OCI-LY1 (cell line): ENCODE measurements at regions not wholly inside any gene's neighbourhood (a gene's known extent, or its start where the extent isn't known, plus 50 kb on each side); places are given as distances from the start of the nearest gene placed in this dataset.

ENCODE experiments used
- H2AFZ ChIP-seq: fragments of 200-600 bp; sonication (generic), shearing (Covaris generic); 2 replicates; pipeline ENCODE4 v1.6.0; 2014; ENCODE audit warnings: antibody characterized with exemption, mild to moderate bottlenecking, low read length
- H3F3A ChIP-seq: fragments of 200-600 bp; sonication (generic), shearing (Covaris generic); 2 replicates; pipeline ENCODE4 v1.6.0; 2014; ENCODE audit warnings: mild to moderate bottlenecking, antibody characterized with exemption, low read length, moderate library complexity; ENCODE audit not compliant: insufficient read depth
- H3K27ac ChIP-seq: fragments of 200-600 bp; sonication (generic); 2 replicates; pipeline ENCODE4 v1.5.1; 2014; ENCODE audit warnings: low read length, mixed run types, mild to moderate bottlenecking, low read depth; ENCODE audit not compliant: poor library complexity, severe bottlenecking
- H3K27me3 ChIP-seq: fragments of 200-600 bp; sonication (generic); 2 replicates; pipeline ENCODE4 v1.6.0; 2014; ENCODE audit warnings: antibody characterized with exemption, mild to moderate bottlenecking, low read length, moderate library complexity; ENCODE audit not compliant: insufficient read depth
- H3K36me3 ChIP-seq: fragments of 200-600 bp; sonication (generic); 2 replicates; pipeline ENCODE4 v1.6.1; 2014; ENCODE audit warnings: mild to moderate bottlenecking, antibody characterized with exemption, low read length, moderate library complexity, mixed read lengths; ENCODE audit not compliant: insufficient read depth
- H3K4me1 ChIP-seq: fragments of 200-600 bp; sonication (generic); 2 replicates; pipeline ENCODE4 v1.5.1; 2014; ENCODE audit warnings: mild to moderate bottlenecking, low read length, moderate library complexity; ENCODE audit not compliant: insufficient read depth, severe bottlenecking
- H3K4me2 ChIP-seq: fragments of 200-600 bp; sonication (generic), shearing (Covaris generic); 2 replicates; pipeline ENCODE4 v1.6.1; 2014; ENCODE audit warnings: low read length
- H3K4me3 ChIP-seq: fragments of 200-600 bp; sonication (generic); 2 replicates; pipeline ENCODE4 v1.5.1; 2014; ENCODE audit warnings: low read length, low read depth, mild to moderate bottlenecking, mixed read lengths; ENCODE audit not compliant: poor library complexity, severe bottlenecking
- H3K79me2 ChIP-seq: fragments of 200-600 bp; shearing (Covaris generic); 2 replicates; pipeline ENCODE4 v1.6.1; 2016; ENCODE audit warnings: mixed run types, low read length, mixed read lengths; ENCODE audit not compliant: insufficient read depth
- H3K9ac ChIP-seq: fragments of 200-600 bp; sonication (generic), shearing (Covaris generic); 2 replicates; pipeline ENCODE4 v1.6.1; 2014; ENCODE audit warnings: mild to moderate bottlenecking, low read length, mixed read lengths
- H3K9me2 ChIP-seq: fragments of 200-600 bp; sonication (generic), shearing (Covaris generic); 2 replicates; pipeline ENCODE4 v1.6.1; 2014; ENCODE audit warnings: low read depth, mild to moderate bottlenecking, low read length, mixed read lengths
- H3K9me3 ChIP-seq: fragments of 200-600 bp; shearing (Covaris generic); 2 replicates; pipeline ENCODE4 v1.6.1; 2014; ENCODE audit warnings: low read length, mixed read lengths
- H4K20me1 ChIP-seq: fragments of 200-600 bp; sonication (generic), shearing (Covaris generic); 2 replicates; pipeline ENCODE4 v1.6.0; 2016; ENCODE audit warnings: mild to moderate bottlenecking, low read length; ENCODE audit not compliant: insufficient read depth
- EZH2 ChIP-seq: fragments of 200-600 bp; sonication (generic), shearing (Covaris generic); IDR thresholded peaks from 2 replicates; pipeline ENCODE4 v1.8.0; 2017; ENCODE audit warnings: borderline replicate concordance, mixed run types, mild to moderate bottlenecking, antibody characterized with exemption, low read length, moderate library complexity, mixed read lengths
- TF ChIP-seq, protein P1 (sequence below): fragments of 200-600 bp; sonication (generic), shearing (Covaris generic); IDR thresholded peaks from 2 replicates; pipeline ENCODE4 v1.5.1; 2017; ENCODE audit warnings: mild to moderate bottlenecking, antibody characterized with exemption, low read length, moderate library complexity, mixed read lengths

DNA sequence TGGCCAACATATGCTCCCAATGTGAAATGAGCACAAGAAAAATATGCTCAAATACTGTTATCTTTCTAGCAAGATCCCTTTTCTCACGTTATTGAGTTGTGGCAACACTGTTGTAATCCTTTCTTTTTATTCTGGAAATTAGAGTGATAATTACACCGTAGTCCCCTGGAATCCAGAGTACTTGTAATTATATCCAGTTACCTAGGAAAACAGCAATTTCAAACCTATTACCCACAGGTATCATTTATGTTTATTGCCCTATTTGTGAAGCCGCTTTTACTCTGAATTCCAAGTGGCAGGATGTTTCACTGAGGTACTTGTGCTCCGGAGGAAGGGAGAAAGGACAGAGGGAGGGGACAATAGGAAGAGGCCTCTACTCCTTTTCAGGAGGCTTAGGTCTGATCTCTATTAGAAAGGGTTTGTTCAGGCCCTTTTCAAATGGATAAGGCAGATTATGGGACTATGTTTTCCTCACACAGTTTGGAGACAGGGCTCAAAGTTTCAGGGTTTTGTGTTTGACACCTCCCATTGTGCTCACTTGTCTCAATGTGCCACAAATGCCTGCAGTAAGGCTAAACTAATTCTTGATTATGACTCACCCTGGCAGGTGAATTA lies 646.6 kb downstream of the TUSC7 start:
- H3K79me2 ChIP-seq = no peaks in the 10 kb centered on the region
- no peaks in the 10 kb centered on the region for H3K4me1 ChIP-seq
- H3F3A ChIP-seq = no peaks in the 10 kb centered on the region
- H3K9me2 ChIP-seq = no peaks in the 10 kb centered on the region
- H3K27ac ChIP-seq = no peak overlapping the region
- H3K9me3 ChIP-seq = no peaks in the 10 kb centered on the region
- H3K9ac ChIP-seq = no peak overlapping the region
- no peaks in the 10 kb centered on the region for H3K36me3 ChIP-seq
- no peak overlapping the region for H2AFZ ChIP-seq
- no peaks in the 10 kb centered on the region for H4K20me1 ChIP-seq
- no peak overlapping the region for H3K4me3 ChIP-seq
- TF ChIP-seq EZH2 = no peak
- TF ChIP-seq, protein P1, sequence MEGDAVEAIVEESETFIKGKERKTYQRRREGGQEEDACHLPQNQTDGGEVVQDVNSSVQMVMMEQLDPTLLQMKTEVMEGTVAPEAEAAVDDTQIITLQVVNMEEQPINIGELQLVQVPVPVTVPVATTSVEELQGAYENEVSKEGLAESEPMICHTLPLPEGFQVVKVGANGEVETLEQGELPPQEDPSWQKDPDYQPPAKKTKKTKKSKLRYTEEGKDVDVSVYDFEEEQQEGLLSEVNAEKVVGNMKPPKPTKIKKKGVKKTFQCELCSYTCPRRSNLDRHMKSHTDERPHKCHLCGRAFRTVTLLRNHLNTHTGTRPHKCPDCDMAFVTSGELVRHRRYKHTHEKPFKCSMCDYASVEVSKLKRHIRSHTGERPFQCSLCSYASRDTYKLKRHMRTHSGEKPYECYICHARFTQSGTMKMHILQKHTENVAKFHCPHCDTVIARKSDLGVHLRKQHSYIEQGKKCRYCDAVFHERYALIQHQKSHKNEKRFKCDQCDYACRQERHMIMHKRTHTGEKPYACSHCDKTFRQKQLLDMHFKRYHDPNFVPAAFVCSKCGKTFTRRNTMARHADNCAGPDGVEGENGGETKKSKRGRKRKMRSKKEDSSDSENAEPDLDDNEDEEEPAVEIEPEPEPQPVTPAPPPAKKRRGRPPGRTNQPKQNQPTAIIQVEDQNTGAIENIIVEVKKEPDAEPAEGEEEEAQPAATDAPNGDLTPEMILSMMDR = no peak
- no peak overlapping the region for H3K4me2 ChIP-seq
- H3K27me3 ChIP-seq = no peaks in the 10 kb centered on the region

DNA sequence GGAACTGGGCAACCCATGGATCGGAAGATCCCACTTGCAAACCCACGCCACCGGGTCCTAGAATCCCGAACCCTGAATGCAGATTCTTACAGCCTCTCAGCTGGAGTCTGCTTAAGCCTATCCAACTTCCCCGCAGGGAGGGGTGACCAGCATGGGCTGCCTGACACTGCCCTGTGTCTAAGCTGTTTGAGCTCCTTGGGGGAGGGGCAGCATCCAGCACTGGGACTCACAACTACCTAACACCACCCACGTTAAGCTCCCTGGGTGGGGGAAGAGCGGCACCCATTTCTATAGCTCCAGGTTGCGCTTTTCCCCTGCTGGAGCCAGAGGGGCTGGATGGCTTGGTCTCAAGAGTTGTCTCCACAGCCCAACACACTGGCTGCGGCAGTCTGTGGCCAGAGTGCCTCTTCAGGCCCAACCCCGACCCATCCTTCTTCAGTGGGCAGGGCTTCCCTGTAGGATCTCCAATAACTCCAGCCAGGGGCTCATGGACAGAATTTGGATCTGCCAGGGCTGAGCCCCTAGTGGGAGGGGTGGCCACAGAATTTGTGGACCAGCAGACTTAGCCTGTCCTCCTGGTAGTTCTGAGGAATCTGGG lies 649.2 kb downstream of the TUSC7 start:
- Histone ChIP-seq H3K9me2 (no peaks in the 10 kb centered on the region), H4K20me1 (no peaks in the 10 kb centered on the region), H2AFZ (no peak overlapping the region), H3K27me3 (no peaks in the 10 kb centered on the region), H3K4me2 (no peak overlapping the region), H3K36me3 (no peaks in the 10 kb centered on the region), H3K4me3 (no peak overlapping the region), H3K79me2 (no peaks in the 10 kb centered on the region), H3K9ac (no peak overlapping the region), H3K4me1 (no peaks in the 10 kb centered on the region), H3F3A (no peaks in the 10 kb centered on the region), H3K9me3 (no peaks in the 10 kb centered on the region), H3K27ac (no peak overlapping the region)
- TF ChIP-seq, protein P1 = no peak
- TF ChIP-seq EZH2 = no peak

DNA sequence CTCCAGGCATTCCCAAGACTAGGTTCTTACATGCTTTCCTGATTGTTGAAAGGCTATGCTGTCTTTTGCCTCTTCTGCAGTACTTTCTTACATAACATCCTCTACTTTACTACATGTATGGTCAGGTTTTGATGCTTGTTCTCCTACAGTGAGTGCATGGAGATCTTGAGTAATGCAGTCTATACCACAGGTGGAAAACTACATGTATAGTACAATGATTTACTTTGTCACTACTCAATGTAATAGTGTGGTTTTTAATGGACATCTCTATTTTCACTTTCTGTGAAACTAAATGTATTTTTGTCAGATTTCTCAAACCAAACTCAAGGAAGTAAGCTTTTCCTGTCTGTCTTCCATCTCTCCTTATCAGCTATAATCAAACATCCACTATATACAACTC lies 657.0 kb downstream of the TUSC7 start:
- H2AFZ ChIP-seq = no peak overlapping the region
- no peaks in the 10 kb centered on the region for H3K9me3 ChIP-seq
- H3F3A ChIP-seq = no peaks in the 10 kb centered on the region
- H3K27me3 ChIP-seq = no peaks in the 10 kb centered on the region
- H3K9ac ChIP-seq = no peak overlapping the region
- H3K79me2 ChIP-seq = no peaks in the 10 kb centered on the region
- H3K9me2 ChIP-seq = no peaks in the 10 kb centered on the region
- no peaks in the 10 kb centered on the region for H3K4me1 ChIP-seq
- H3K4me3 ChIP-seq = no peak overlapping the region
- no peak overlapping the region for H3K4me2 ChIP-seq
- TF ChIP-seq, protein P1 = no peak
- no peak for TF ChIP-seq EZH2
- no peak overlapping the region for H3K27ac ChIP-seq
- H4K20me1 ChIP-seq = no peaks in the 10 kb centered on the region
- no peaks in the 10 kb centered on the region for H3K36me3 ChIP-seq
